SK-N-MC (cell line): ENCODE measurements at regions not wholly inside any gene's neighbourhood (a gene's known extent, or its start where the extent isn't known, plus 50 kb on each side); places are given as distances from the start of the nearest gene placed in this dataset.
A peak's percentile ranks its signal among the peaks of the same experiment; 100 is the strongest.

Experiments used
- DNase-seq: peaks from one replicate; pipeline ENCODE4 v3.0.0-alpha.2; 2011; ENCODE audit warnings: low read depth, low spot score
- H3K27ac ChIP-seq: fragments of 200-600 bp; sonication (generic); 2 replicates; pipeline ENCODE4 v1.5.1; 2016; ENCODE audit warnings: mixed run types
- H3K36me3 ChIP-seq: fragments of 200-600 bp; sonication (generic); 2 replicates; pipeline ENCODE4 v1.6.1; 2017; ENCODE audit warnings: antibody characterized with exemption, low read length, mixed read lengths; ENCODE audit not compliant: insufficient read depth
- H3K4me3 ChIP-seq: fragments of 200-600 bp; sonication (generic); 2 replicates; pipeline ENCODE4 v1.5.1; 2016
- H3K9ac ChIP-seq: fragments of 200-600 bp; sonication (generic); 2 replicates; pipeline ENCODE4 v1.8.0; 2017; ENCODE audit warnings: mixed run types, mixed read lengths; ENCODE audit not compliant: insufficient read length
- H3K9me3 ChIP-seq: fragments of 200-600 bp; sonication (generic); 2 replicates; pipeline ENCODE4 v1.6.1; 2017; ENCODE audit warnings: low read depth, mild to moderate bottlenecking, antibody characterized with exemption, low read length, moderate library complexity, mixed read lengths
- EZH2 ChIP-seq: fragments of 200-600 bp; sonication (generic); IDR thresholded peaks from one replicate; pipeline ENCODE4 v1.6.1; 2017; ENCODE audit warnings: antibody characterized with exemption
- FOXP2 ChIP-seq: optimal IDR thresholded peaks from 2 replicates; pipeline ENCODE3; 2011; ENCODE audit warnings: mild to moderate bottlenecking, moderate library complexity; ENCODE audit not compliant: insufficient read depth; ENCODE audit errors: extremely low read length, control extremely low read depth
- POLR2AphosphoS5 ChIP-seq: IDR thresholded peaks from 2 replicates; pipeline ENCODE4 v1.6.1; 2012; ENCODE audit warnings: mild to moderate bottlenecking, low read depth, low read length, borderline replicate concordance

- no peak overlapping the region for H3K9ac ChIP-seq
- TF ChIP-seq EZH2 = no peak
- TF ChIP-seq POLR2AphosphoS5 = no peak
- TF ChIP-seq FOXP2 = no peak
- no peak for DNase-seq
- H3K9me3 ChIP-seq = peaks cover 6% of the 10 kb centered on the region; the same call in 1 of the 2 replicates
- no peak overlapping the region for H3K4me3 ChIP-seq
- H3K27ac ChIP-seq = no peak overlapping the region
- no peaks in the 10 kb centered on the region for H3K36me3 ChIP-seq
Observed at GRCh38 chr2:146068051-146068450, 1548.1 kb upstream of the ZEB2 start.

- TF ChIP-seq EZH2 = no peak
- TF ChIP-seq POLR2AphosphoS5 = no peak
- no peak for TF ChIP-seq FOXP2
- no peak overlapping the region for H3K27ac ChIP-seq
- no peak overlapping the region for H3K9ac ChIP-seq
- DNase-seq = no peak
- no peaks in the 10 kb centered on the region for H3K36me3 ChIP-seq
- no peaks in the 10 kb centered on the region for H3K9me3 ChIP-seq
- H3K4me3 ChIP-seq = no peak overlapping the region
Observed at GRCh38 chr2:146048141-146048540, 1528.2 kb upstream of the ZEB2 start.

GRCh38 chr2:146041274-146041910 is 1521.5 kb upstream of the ZEB2 start:
- H3K36me3 ChIP-seq = no peaks in the 10 kb centered on the region
- no peak for DNase-seq

GRCh38 chr2:146040051-146040450 is 1520.1 kb upstream of the ZEB2 start:
- no peak for TF ChIP-seq FOXP2
- no peak for TF ChIP-seq EZH2
- TF ChIP-seq POLR2AphosphoS5 = no peak
- no peak overlapping the region for H3K27ac ChIP-seq
- H3K4me3 ChIP-seq = no peak overlapping the region
- H3K9ac ChIP-seq = no peak overlapping the region
- no peaks in the 10 kb centered on the region for H3K9me3 ChIP-seq
- no peaks in the 10 kb centered on the region for H3K36me3 ChIP-seq
- DNase-seq = no peak

More at GRCh38 chr2:146041274-146041910, 1521.5 kb upstream of the ZEB2 start:
- H3K9me3 ChIP-seq = no peaks in the 10 kb centered on the region
- H3K9ac ChIP-seq = peak overlapping the region; percentile 28
- H3K27ac ChIP-seq = no peak overlapping the region
- no peak for TF ChIP-seq FOXP2
- H3K4me3 ChIP-seq = peak overlapping the region; percentile 60

- no peak for DNase-seq
- Histone ChIP-seq H3K36me3 (no peaks in the 10 kb centered on the region), H3K27ac (no peak overlapping the region), H3K4me3 (no peak overlapping the region), H3K9me3 (no peaks in the 10 kb centered on the region), H3K9ac (no peak overlapping the region)
- no peak for TF ChIP-seq EZH2
- TF ChIP-seq POLR2AphosphoS5 = no peak
- TF ChIP-seq FOXP2 = no peak
Observed at GRCh38 chr2:146038014-146038413, 1518.1 kb upstream of the ZEB2 start.

- no peak for TF ChIP-seq EZH2
- TF ChIP-seq POLR2AphosphoS5 = no peak
- TF ChIP-seq FOXP2 = no peak
- Histone ChIP-seq H3K9ac (no peak overlapping the region), H3K9me3 (no peaks in the 10 kb centered on the region), H3K4me3 (no peak overlapping the region), H3K36me3 (no peaks in the 10 kb centered on the region), H3K27ac (no peak overlapping the region)
- DNase-seq = no peak
Observed at GRCh38 chr2:146037334-146037870, 1517.5 kb upstream of the ZEB2 start.

- DNase-seq = no peak
- Histone ChIP-seq H3K9me3 (no peaks in the 10 kb centered on the region), H3K36me3 (no peaks in the 10 kb centered on the region), H3K9ac (no peak overlapping the region), H3K27ac (no peak overlapping the region), H3K4me3 (no peak overlapping the region)
- TF ChIP-seq EZH2 = no peak
- no peak for TF ChIP-seq POLR2AphosphoS5
- no peak for TF ChIP-seq FOXP2
Observed at GRCh38 chr2:146031158-146031557, 1511.2 kb upstream of the ZEB2 start.

GRCh38 chr2:146027156-146027555 is 1507.2 kb upstream of the ZEB2 start:
- H3K36me3 ChIP-seq = no peaks in the 10 kb centered on the region
- no peak overlapping the region for H3K4me3 ChIP-seq
- TF ChIP-seq EZH2 = no peak
- TF ChIP-seq POLR2AphosphoS5 = no peak
- no peak for TF ChIP-seq FOXP2
- H3K27ac ChIP-seq = no peak overlapping the region
- H3K9ac ChIP-seq = no peak overlapping the region
- no peaks in the 10 kb centered on the region for H3K9me3 ChIP-seq
- DNase-seq = no peak

- no peak for DNase-seq
Observed at GRCh38 chr2:146025519-146025918, 1505.6 kb upstream of the ZEB2 start.

More at GRCh38 chr2:146025519-146025918, 1505.6 kb upstream of the ZEB2 start:
- Histone ChIP-seq H3K27ac (no peak overlapping the region), H3K9me3 (no peaks in the 10 kb centered on the region), H3K9ac (no peak overlapping the region), H3K36me3 (no peaks in the 10 kb centered on the region), H3K4me3 (no peak overlapping the region)
- TF ChIP-seq FOXP2 = no peak
